GM23338 (cell line): ENCODE measurements at regions not wholly inside any gene's neighbourhood (a gene's known extent, or its start where the extent isn't known, plus 50 kb on each side); places are given as distances from the start of the nearest gene placed in this dataset.

Experiments used
- ATAC-seq: fragments of 200-7000 bp; cut with Tn5 transposase; 3 replicates; pipeline ENCODE4 v1.9.1; 2020
- DNase-seq: peaks from one replicate; pipeline ENCODE4 v3.0.0-alpha.2; 2015; ENCODE audit warnings: low spot score
- H2AFZ ChIP-seq: fragments of 200-600 bp; sonication (generic); 2 replicates; pipeline ENCODE4 v1.8.0; 2016; ENCODE audit warnings: antibody characterized with exemption, mild to moderate bottlenecking, moderate library complexity
- H3F3A ChIP-seq: fragments of 200-600 bp; sonication (generic); replicated peaks from 2 replicates; pipeline ENCODE4 v1.8.0; 2017; ENCODE audit warnings: antibody characterized with exemption, mixed run types, low read depth
- H3K27ac ChIP-seq: fragments of 200-600 bp; sonication (generic); 2 replicates; pipeline ENCODE4 v1.6.1; 2016; ENCODE audit warnings: low read depth
- H3K27me3 ChIP-seq: fragments of 200-600 bp; sonication (generic); 2 replicates; pipeline ENCODE4 v1.8.0; 2016; ENCODE audit warnings: mild to moderate bottlenecking, mixed run types, moderate library complexity; ENCODE audit not compliant: insufficient read depth
- H3K36me3 ChIP-seq: fragments of 200-600 bp; sonication (generic); 2 replicates; pipeline ENCODE4 v1.8.0; 2016; ENCODE audit warnings: mild to moderate bottlenecking; ENCODE audit not compliant: insufficient read depth
- H3K4me1 ChIP-seq: fragments of 200-600 bp; sonication (generic); 2 replicates; pipeline ENCODE4 v1.8.0; 2016; ENCODE audit warnings: mild to moderate bottlenecking, moderate library complexity; ENCODE audit not compliant: insufficient read depth
- H3K4me2 ChIP-seq: fragments of 200-600 bp; sonication (generic); 2 replicates; pipeline ENCODE4 v1.7.1; 2017; ENCODE audit warnings: mixed run types
- H3K4me3 ChIP-seq: fragments of 200-600 bp; sonication (generic); 2 replicates; pipeline ENCODE4 v1.6.1; 2016; ENCODE audit warnings: mixed run types
- H3K79me2 ChIP-seq: fragments of 200-600 bp; sonication (generic); replicated peaks from 2 replicates; pipeline ENCODE4 v1.8.0; 2017; ENCODE audit warnings: mild to moderate bottlenecking; ENCODE audit not compliant: insufficient read depth
- H3K9me2 ChIP-seq: fragments of 200-600 bp; sonication (generic); 2 replicates; pipeline ENCODE4 v1.8.0; 2017; ENCODE audit not compliant: insufficient read depth
- H4K20me1 ChIP-seq: fragments of 200-600 bp; sonication (generic); replicated peaks from 2 replicates; pipeline ENCODE4 v1.8.0; 2017; ENCODE audit warnings: mild to moderate bottlenecking; ENCODE audit not compliant: insufficient read depth
- H3K27ac Mint-ChIP-seq: 2 replicates; pipeline ENCODE4 v1.8.0; 2020; ENCODE audit warnings: inconsistent platforms, mild to moderate bottlenecking, moderate library complexity, mixed read lengths
- H3K27me3 Mint-ChIP-seq: 3 replicates; pipeline ENCODE4 v1.8.0; 2022; ENCODE audit warnings: low read depth, mild to moderate bottlenecking, moderate library complexity, mixed read lengths, inconsistent platforms; ENCODE audit not compliant: insufficient read depth, poor library complexity
- H3K36me3 Mint-ChIP-seq: 3 replicates; pipeline ENCODE4 v1.8.0; 2021; ENCODE audit warnings: low read depth, mild to moderate bottlenecking, inconsistent platforms, moderate library complexity, mixed read lengths
- H3K4me1 Mint-ChIP-seq: 3 replicates; pipeline ENCODE4 v1.8.0; 2020; ENCODE audit warnings: mild to moderate bottlenecking, inconsistent platforms, mixed read lengths
- H3K4me3 Mint-ChIP-seq: 3 replicates; pipeline ENCODE4 v1.8.0; 2021; ENCODE audit warnings: moderate library complexity, mild to moderate bottlenecking, inconsistent platforms, mixed read lengths
- H3K9me3 Mint-ChIP-seq: 3 replicates; pipeline ENCODE4 v1.8.0; 2020; ENCODE audit warnings: moderate library complexity, mild to moderate bottlenecking, inconsistent platforms, mixed read lengths
- CREB1 ChIP-seq: fragments of 250-450 bp; sonication (Bioruptor Pico); IDR thresholded peaks from 2 replicates; pipeline ENCODE4 v1.5.0; 2020; ENCODE audit warnings: low read depth, mild to moderate bottlenecking, moderate library complexity
- CTCF ChIP-seq, 2 experiments: fragments of 200-600 bp in 1 of 2; sonication (generic) in 1 of 2; conservative IDR thresholded peaks; 2 replicates each; pipeline versions ENCODE4 v1.5.1 to v1.6.1; 2016 to 2017; ENCODE audit warnings: antibody characterized with exemption in 2 of 2, low read depth in 2 of 2, mild to moderate bottlenecking in 2 of 2, moderate library complexity in 1 of 2
- ETS1 ChIP-seq: IDR thresholded peaks from 2 replicates; pipeline ENCODE4 v1.6.1; 2016; ENCODE audit warnings: antibody characterized with exemption
- EZH2 ChIP-seq: fragments of 200-600 bp; sonication (generic); IDR thresholded peaks from one replicate; pipeline ENCODE4 v1.8.0; 2017; ENCODE audit warnings: antibody characterized with exemption, mild to moderate bottlenecking, low read depth; ENCODE audit not compliant: unreplicated experiment
- EZH2phosphoT487 ChIP-seq: fragments of 200-600 bp; sonication (generic); IDR thresholded peaks from one replicate; pipeline ENCODE4 v1.8.1; 2018; ENCODE audit warnings: antibody characterized with exemption; ENCODE audit not compliant: unreplicated experiment
- JUNB ChIP-seq: IDR thresholded peaks from one replicate; pipeline ENCODE4 v1.6.1; 2016; ENCODE audit warnings: antibody characterized with exemption; ENCODE audit not compliant: unreplicated experiment
- POLR2AphosphoS5 ChIP-seq: IDR thresholded peaks from 2 replicates; pipeline ENCODE4 v1.6.1; 2016; ENCODE audit warnings: antibody characterized with exemption, low read depth
- ZNF114 ChIP-seq: fragments of 250-450 bp; sonication (Bioruptor Pico); IDR thresholded peaks from 2 replicates; pipeline ENCODE4 v1.5.0; 2020; ENCODE audit warnings: mild to moderate bottlenecking, moderate library complexity
- ZNF331 ChIP-seq: fragments of 250-450 bp; sonication (Bioruptor Pico); IDR thresholded peaks from 2 replicates; pipeline ENCODE4 v1.5.0; 2020; ENCODE audit warnings: low read depth, mild to moderate bottlenecking, moderate library complexity
- ZNF462 ChIP-seq: fragments of 250-450 bp; sonication (Bioruptor Pico); IDR thresholded peaks from 2 replicates; pipeline ENCODE4 v1.5.0; 2020; ENCODE audit warnings: mild to moderate bottlenecking, moderate library complexity

GRCh38 chr13:47117268-47117667 is 220.4 kb upstream of the HTR2A start:
- no peak overlapping the region for H3K27ac Mint-ChIP-seq
- no peak overlapping the region for H3K4me2 ChIP-seq
- peaks cover 50% of the 10 kb centered on the region for H3K4me1 Mint-ChIP-seq
- H3F3A ChIP-seq, result no peaks in the 10 kb centered on the region
- H3K27me3 ChIP-seq, result no peaks in the 10 kb centered on the region
- no peaks in the 10 kb centered on the region for H4K20me1 ChIP-seq
- no peaks in the 10 kb centered on the region for H3K9me2 ChIP-seq
- no peaks in the 10 kb centered on the region for H3K79me2 ChIP-seq
- no peak overlapping the region for H3K27ac ChIP-seq
- ATAC-seq (no peak), DNase-seq (no peak)
- H3K4me1 ChIP-seq, result peaks cover 35% of the 10 kb centered on the region
- no peak for TF ChIP-seq ZNF331
- H3K36me3 Mint-ChIP-seq, result no peaks in the 10 kb centered on the region
- no peak overlapping the region for H3K4me3 ChIP-seq
- H3K9me3 Mint-ChIP-seq, result no peaks in the 10 kb centered on the region; the same call in 2 of the 3 replicates
- no peak overlapping the region for H2AFZ ChIP-seq
- H3K27me3 Mint-ChIP-seq, result peaks cover 2% of the 10 kb centered on the region
- H3K4me3 Mint-ChIP-seq, result no peak overlapping the region
- H3K36me3 ChIP-seq, result no peaks in the 10 kb centered on the region

GRCh38 chr13:47114030-47114429 is 217.2 kb upstream of the HTR2A start:
- Histone ChIP-seq H3K4me3 (no peak overlapping the region), H4K20me1 (no peaks in the 10 kb centered on the region), H3K27me3 (no peaks in the 10 kb centered on the region), H3K79me2 (no peaks in the 10 kb centered on the region), H3K27ac (no peak overlapping the region), H3F3A (no peaks in the 10 kb centered on the region), H2AFZ (0 out of 2 replicates have a peak overlapping the region, but pooled peaks have one; percentile 15), H3K4me2 (no peak overlapping the region), H3K9me2 (no peaks in the 10 kb centered on the region), H3K4me1 (peaks cover 18% of the 10 kb centered on the region), H3K36me3 (no peaks in the 10 kb centered on the region)
- Mint-ChIP-seq H3K27me3 (peaks cover 3% of the 10 kb centered on the region), H3K9me3 (peaks cover 6% of the 10 kb centered on the region; the same call in 2 of the 3 replicates), H3K27ac (no peak overlapping the region), H3K4me3 (no peak overlapping the region), H3K4me1 (peaks cover 41% of the 10 kb centered on the region), H3K36me3 (peaks cover 4% of the 10 kb centered on the region; the same call in 2 of the 3 replicates)
- ATAC-seq, result no peak
- no peak for DNase-seq
- TF ChIP-seq ZNF462 (no peak), EZH2phosphoT487 (no peak), ETS1 (no peak), EZH2 (no peak), CTCF (conservative IDR thresholded peaks at IDR 0.05; ENCODE audit: low read depth in 2 of 2) (no peak), ZNF114 (CRISPR knock-in tag) (no peak), JUNB (no peak), ZNF331 (no peak), POLR2AphosphoS5 (no peak), CREB1 (no peak)
